ENCODE measurements at regions not wholly inside any gene's neighbourhood (a gene's known extent, or its start where the extent isn't known, plus 50 kb on each side); places are given as distances from the start of the nearest gene placed in this dataset.
"Not testable (repeated sequence)": the region's sequence is repeated elsewhere in the genome, so short reads cannot be mapped to it uniquely, and the experiment has no call there.

DNA sequence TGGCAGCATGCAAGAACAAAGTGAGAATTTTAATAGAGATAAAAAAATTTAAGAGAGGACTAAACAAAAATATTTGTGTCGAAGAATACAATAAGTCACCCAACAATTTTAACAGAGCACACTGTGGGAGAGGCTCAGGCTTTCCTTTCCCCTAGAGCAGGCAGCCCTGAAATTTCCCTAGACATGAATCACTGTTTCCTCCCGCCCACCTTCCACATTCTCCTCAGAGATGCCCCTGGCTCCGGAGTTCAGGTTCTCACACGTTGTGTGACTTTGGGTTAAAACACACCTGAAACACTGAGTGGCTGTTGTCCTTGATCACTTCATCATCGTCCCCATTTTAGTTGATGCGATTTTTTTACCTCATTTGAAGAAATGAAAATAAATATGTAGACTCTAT is 1231.1 kb downstream of the TMEM121 start:
- not testable (repeated sequence) for DNase-seq (ENCODE audit: low read depth in 2 of 2)

DNA sequence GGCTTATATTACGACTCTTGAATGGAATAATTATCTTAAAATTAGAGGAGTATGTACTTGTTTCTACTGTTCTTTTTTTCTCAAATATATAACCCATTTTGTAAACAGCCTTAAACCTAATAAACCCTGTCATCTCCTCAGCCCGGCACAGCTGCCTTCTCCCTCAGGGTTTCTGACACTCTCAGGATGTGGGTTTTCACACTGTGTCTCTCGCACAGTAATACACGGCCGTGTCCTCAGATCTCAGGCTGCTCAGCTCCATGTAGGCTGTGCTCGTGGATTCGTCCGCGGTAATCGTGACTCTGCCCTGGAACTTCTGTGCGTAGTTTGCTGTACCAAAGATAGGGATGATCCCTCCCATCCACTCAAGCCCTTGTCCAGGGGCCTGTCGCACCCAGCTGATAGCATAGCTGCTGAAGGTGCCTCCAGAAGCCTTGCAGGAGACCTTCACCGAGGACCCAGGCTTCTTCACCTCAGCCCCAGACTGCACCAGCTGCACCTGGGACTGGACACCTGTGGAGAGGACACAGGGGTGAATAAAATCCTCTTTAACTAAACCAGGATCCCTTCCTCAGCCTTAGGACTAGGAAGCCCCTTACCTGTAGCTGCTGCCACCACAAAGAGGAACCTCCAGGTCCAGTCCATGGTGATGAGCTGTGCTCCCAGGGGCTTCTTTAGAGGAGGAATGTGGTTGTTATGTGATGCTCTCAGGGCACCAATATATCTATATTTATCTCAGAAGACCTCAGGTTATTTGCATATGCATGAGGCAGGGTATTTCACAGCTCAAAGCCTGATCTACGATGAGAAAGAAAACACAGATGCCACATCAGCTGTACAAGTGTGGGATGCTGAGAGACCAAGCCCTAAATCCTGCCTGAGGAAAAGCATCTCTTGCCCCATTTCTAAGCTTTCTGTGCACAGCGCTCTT is 1235.8 kb downstream of the TMEM121 start:
- not testable (repeated sequence) for DNase-seq (ENCODE audit: low read depth in 2 of 2)

DNA sequence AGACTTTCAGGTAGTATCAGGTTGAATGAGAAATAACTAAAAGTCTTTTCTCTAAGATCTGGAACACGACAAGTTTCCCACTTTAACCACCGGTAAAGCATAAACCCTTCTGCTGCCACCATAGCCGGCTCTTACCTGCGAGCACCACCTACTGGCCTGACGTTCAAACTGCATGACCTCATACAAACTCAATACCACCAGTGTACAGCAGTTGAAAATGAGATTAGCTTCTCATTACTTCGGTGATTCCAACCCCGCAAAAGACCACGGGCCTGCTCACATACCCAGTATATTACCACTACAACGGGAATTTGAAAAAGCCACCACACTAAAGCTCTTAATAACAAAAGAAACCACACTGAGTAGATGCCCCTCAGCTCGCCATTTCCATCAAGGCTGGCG is 1238.6 kb downstream of the TMEM121 start:
- not testable (repeated sequence) for DNase-seq (ENCODE audit: low read depth in 2 of 2)

DNA sequence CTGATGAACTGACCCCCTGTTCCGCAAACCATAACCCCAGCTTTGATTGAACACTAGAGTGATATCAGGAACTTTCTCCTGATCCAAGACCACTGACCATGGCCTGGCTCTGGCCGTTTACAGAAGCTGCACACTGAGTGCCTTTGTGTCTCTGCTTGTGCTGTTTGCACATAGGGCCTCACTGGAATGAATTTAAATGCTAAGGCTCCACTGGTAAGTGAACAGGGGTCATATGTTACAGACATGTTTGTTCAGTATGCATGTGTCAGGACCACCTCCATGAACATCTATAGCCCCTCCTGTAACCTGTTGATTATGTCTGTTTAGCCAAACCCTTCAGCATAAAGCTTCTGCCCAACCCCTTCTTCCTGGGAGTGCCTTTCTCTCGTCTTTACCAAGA is 1239.8 kb downstream of the TMEM121 start:
- no peak for DNase-seq (ENCODE audit: low read depth in 2 of 2)

DNA sequence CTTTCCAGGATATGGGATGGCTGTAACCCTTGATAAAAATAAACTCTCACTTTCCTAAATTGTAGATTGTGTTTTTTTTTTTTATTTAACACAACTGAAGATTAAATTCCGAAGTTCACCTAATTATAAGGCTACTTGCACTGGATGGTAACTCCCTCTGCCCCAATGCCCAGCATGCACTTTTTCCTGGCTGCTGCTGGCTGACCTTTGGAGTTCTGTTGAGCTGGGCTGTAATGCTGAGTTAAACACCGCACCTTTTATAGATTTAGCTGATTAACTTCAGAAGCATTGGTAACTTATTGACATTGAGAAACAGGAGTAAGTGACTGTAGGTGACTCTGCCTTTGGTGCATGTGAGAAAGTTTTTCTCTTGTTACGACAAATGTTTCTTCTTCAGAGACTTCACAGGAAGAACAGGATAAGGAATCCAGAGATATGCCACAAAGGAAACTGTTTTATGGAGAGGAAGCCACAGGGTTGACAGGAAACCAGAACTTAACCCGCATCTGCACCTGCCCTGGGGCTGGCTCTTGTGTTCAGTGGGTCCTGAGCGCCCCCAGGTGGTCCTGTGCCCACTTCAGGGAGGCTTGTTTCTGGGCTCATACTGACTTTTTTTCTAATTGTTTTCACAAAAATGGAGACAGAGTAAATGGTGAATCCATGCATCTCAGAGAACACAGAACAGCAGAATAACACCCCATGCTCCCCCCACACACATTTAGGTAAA is 1240.3 kb downstream of the TMEM121 start:
- peak in 1 of 2 donors; percentile 57 for DNase-seq (ENCODE audit: low read depth in 2 of 2)

DNA sequence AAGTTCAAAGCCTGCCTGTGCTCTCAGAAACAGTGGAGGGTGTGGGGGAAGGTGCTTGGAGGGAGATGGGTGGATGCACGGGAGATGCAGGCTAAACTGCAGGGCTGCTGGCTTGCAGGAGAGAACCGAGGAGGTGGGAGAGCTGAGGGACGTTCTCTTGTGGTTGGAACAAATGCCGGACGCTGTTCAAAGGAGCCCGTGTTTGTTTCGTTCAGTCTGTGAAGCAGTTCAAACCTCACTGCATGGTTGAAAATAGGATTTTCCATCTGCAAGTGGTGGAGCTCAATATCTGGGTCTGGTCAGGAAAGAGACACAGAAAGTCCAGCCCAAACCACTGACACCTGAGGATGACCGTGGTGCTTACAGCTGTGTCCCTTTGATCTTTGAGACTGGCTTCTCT is 1241.8 kb downstream of the TMEM121 start:
- DNase-seq (ENCODE audit: low read depth in 2 of 2) = not testable (repeated sequence)

DNA sequence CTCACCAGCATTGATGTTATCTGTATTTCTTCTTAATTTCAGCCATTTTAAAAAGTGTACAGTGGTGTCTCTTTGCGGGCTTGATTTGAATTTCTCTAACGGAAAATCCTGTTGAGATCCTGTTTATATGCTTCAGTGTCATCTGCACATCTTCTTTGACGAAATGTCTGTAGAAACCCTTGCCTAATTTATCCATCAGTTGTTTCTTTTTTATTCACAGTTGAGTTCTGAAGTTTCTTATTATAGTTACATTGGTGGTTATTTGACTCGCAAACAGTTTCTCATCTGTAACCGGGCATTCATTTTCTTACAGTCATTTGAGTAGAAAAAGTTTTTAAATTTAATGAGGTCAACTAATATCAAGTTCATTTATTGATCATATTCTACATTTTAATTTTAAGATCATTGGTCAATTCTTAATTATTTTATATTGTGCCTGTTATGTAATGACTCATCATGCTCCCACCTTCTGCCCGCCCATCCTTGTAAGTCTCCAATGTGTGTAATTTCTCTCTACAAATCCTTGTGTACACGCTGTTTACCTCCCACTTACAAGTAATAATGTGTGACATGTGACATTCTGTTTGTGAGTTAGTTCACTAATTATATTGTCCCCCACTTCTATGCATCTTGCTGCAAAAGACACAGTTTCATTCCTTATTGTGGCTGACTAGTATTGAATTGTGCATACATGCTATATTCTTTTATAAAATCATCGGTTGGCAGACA is 1242.8 kb downstream of the TMEM121 start:
- not testable (repeated sequence) for DNase-seq (ENCODE audit: low read depth in 2 of 2)

DNA sequence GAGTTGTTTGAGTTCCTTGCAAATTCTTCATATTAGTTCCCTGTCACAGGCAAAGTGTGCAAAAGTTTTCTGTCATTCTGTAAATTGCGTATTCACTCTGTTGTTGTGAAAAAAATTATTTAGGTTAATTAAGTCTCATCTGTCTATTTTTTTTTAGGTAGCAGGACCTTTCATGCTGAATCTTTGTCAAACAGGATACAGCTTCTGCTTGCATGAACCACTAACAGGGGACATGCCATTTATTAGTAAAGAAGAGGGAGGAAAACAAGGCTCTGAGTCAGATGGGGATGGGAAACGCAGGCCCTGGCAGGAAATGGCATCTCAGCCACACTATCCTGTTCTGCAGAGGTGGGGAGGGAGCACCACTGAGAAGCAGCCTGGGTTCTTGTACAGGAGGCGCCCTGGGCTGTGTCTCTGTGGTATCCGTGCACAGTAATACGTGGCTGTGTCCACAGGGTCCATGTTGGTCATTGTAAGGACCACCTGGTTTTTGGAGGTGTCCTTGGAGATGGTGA is 1243.8 kb downstream of the TMEM121 start:
- DNase-seq (ENCODE audit: low read depth in 2 of 2) = not testable (repeated sequence)

DNA sequence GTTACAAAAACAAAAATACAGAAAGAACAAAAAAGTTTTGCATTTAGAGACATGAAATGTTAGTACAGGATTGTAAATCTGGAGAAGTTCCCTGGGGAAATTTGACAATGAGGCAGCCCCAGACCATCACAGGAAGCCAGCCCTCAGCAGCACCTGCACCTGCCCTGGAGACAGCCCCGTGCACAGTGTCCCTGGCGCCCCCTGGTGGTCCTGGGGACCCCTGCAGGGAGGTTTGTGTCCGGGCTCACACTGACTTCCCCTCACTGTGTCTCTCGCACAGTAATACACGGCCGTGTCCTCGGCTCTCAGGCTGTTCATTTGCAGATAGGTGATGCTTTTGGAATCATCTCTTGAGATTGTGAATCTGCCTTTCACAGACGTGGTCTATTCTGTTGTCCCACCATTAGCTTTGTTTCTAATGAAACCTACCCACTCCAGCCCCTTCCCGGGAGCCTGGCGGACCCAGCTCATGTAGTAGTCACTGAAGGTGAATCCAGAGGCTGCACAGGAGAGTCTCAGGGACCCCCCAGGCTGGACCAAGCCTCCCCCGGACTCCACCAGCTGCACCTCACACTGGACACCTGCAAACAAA is 1248.6 kb downstream of the TMEM121 start:
- peak; percentile 57 for DNase-seq (ENCODE audit: low read depth in 2 of 2)

DNA sequence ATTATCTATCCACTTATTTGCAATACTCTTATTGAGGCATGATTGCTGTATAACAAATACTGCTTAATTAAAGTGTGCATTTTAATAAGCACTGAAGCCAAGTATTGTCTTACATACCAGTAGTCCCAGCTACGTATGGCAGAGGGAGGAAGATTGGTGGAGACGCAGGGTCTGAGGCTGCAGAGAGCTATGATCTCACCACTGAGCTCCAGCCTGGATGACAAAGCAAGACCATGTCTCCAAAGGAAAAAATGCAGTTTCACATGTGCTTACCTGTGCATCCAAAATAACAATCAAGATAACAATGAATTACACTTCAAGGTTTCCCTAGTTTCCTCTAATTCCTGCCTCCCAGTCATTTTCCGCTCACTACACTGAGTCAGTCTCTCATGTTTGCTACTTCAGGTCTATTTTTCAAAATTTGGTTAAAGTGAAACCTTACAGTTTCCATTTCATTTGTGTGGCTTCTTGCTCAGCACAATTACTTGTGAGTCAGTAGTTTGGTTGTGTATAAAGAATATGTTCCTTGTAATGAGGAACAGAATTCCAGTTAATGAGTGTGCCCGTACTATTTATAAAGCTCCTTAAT is 1250.1 kb downstream of the TMEM121 start:
- no peak for DNase-seq (ENCODE audit: low read depth in 2 of 2)

DNA sequence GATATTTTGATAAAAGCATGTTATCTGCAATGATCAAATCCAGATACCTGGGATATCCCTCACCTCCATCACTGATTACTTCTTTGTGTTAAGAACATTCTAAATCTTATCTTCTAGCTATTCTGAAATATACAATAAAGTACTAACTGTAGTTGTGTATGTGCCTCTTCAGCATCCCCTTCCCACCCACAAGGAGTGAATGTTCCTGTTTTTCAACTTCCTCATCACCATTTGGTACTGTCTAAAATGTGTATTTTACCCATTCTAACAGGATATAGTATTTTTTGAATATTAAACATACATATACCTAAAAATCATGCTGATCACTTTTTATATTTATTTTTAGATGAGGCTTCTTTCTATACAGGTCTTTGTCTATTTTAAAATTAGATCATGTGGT is 1252.6 kb downstream of the TMEM121 start:
- DNase-seq (ENCODE audit: low read depth in 2 of 2) = no peak

DNA sequence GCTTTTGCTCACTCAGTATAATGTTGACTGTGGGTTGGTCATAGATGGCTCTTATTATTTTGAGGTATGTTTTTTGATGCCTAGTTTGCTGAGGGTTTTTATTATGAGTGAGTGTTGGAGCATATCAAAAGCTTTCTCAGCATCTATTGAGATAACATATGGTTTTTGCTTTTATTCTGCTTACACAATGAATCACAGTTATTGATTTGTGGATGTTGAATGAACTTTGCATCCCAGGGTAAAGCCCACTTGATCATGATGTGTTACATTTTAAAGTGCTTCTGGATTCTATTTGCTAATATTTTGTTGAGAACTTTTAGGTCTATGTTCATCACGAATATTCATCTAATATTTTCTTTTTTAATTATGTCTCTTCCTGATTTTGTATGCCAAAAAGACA is 1260.3 kb downstream of the TMEM121 start:
- no peak for DNase-seq (ENCODE audit: low read depth in 2 of 2)

DNA sequence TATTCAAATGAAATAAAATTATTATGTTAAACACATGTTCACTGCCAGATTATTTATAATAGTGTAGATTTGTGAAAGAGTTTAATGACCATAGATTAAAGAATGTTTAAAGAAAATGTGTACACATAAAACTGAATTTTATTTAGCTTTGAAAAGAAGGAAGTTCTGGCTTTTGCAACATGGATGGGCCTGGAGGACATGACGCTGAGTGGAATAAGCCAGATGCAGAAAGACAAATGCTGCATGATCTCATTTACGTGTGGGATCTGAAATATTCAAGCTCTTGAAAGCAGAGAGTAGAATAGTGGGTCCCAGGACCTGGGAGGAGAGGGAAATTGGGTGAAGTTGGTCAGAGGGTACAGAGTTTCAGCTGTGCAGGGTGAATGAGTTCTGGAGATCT is 1261.2 kb downstream of the TMEM121 start:
- no peak for DNase-seq (ENCODE audit: low read depth in 2 of 2)

DNA sequence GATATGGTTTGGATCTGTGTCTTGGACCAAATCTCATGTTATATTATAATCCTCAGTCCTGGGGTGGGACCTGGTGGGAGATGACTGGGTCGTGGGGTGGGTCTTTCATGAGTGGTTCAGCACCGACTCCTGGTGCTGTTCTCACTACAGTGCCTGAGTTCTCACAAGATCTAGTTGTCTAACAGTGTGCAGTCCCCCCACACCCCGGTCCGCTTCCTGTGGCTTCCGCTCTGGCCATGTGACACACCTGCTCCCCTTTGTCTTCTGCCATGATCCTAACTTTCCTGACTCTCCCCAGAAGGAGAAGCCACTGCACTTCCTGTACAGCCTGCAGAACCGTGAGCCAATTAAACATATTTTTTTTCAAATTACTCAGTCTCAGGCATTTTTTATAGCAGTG is 1262.2 kb downstream of the TMEM121 start:
- no peak for DNase-seq (ENCODE audit: low read depth in 2 of 2)

DNA sequence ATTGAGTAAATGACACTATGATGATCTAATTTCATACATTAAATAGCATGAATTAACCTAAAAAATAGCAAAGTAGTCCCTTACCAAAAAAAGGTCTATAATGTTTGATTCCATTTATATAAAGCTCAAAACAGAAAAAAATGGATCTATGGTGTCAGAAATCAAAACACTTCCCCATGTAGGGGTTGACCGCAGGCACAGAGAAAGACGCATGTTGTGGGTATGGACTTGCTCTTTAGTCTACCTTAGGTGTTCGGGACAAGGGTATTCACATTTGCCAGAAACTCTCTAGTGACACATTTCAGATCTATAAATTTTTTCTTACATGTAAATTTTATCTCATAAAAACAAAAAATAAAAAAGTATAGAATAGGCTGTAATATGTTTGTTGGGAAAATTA is 1262.9 kb downstream of the TMEM121 start:
- DNase-seq (ENCODE audit: low read depth in 2 of 2) = no peak

DNA sequence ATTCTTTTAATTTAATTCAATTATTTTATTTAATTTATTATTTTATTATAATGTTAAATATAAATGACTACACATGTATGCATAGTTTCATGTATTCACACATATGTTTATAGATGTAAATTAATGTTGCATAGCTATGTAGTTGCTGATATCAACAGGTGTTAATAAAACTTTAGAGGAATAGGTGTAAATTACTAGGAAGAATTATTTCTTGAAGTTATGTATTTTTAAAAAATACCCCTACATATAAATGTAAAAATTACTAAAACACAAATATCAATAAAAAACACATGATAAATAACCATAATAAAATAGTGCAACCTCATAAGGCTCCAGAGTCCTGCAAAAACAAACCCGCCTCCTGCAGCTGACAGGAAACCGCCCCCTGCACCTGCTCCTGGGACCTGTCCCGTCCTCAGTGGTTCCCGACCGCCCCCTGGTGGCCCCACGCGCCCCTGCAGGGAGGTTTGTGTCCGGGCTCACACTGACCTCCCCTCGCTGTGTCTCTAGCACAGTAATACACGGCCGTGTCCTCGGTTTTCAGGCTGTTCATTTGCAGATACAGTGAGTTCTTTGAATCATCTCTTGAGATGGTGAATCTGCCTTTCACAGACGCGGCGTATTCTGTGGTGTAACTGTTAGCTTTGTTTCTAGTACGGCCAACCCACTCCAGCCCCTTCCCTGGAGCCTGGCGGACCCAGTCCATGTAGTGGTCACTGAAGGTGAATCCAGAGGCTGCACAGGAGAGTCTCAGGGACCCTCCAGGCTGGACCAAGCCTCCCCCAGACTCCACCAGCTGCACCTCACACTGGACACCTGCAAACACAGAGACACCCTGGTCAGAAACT is 1264.0 kb downstream of the TMEM121 start:
- DNase-seq (ENCODE audit: low read depth in 2 of 2) = peak; percentile 42 to 56

DNA sequence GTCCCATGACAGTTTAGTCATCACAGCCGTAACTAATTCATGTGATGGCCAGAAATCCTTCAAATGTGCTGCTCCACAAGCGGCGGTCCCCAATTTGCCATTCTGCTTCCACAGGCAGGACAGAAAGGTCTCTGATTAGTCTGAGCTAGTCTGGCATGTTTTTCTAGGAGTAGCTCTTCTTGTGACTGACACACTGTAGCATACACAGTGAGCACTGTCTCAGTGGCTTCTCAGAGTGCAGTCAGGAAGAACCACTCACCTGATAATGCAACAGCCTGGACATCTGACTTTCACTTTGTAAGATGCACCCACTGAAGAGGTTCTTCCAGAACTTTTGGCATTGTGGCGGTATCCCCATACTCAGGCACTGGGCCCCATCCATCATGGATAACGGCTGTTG is 1266.2 kb downstream of the TMEM121 start:
- no peak for DNase-seq (ENCODE audit: low read depth in 2 of 2)

DNA sequence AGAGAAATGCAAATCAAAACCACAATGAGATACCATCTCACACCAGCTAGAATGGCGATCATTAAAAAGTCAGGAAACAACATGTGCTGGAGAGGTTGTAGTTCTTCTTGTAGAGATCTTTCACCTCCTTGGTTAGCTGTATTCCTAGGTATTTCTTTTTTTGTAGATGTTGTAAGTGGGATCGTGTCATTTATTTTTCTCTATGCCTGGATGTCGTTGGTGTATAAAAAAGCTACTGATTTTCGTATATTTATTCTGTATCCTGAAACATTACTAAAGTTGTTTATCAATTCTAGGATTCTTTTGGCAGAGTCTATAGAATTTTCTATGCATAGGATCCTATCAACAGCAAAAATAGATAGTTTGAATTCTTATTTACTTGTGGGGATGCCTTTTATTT is 1271.8 kb downstream of the TMEM121 start:
- not testable (repeated sequence) for DNase-seq (ENCODE audit: low read depth in 2 of 2)

DNA sequence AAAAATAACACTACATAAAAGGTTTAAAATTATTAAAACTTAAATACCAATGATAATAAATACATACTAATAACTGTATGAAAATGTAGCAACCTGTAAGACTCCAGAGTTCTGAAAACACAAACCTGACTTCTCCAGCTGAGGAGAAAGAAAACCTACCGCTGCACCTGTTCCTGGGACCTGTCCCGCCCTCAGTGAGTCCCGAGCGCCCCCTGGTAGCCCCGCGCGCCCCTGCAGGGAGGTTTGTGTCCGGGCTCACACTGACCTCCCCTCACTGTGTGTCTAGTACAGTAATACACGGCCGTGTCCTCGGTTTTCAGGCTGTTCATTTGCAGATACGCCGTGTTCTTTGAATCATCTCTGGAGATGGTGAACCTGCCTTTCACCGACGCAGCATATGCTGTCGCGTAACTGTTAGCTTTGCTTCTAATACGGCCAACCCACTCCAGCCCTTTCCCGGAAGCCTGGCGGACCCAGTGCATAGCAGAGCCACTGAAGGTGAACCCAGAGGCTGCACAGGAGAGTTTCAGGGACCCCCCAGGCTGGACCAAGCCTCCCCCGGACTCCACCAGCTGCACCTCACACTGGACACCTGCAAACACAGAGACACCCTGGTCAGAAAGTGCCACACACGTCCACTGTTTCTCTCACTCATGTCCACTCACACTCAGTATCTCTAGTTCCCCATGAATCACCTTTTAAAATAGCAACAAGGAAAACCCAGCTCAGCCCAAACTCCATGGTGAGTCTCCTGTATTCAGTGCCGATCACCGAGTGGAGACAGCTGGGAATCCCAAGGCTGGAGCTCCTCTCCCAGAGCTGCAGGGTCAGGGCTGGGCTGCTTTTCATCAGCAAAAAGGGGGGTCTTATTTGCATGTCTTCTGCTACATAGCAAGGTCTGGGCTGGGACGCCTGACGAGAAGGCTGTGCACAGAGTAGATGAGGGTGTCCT is 1276.3 kb downstream of the TMEM121 start:
- DNase-seq (ENCODE audit: low read depth in 2 of 2) = no peak

All from stimulated activated CD8-positive, alpha-beta memory T cell treated with anti-CD3 and anti-CD28 coated beads, Interleukin-7, amount 100 ng/mL, for 4 hours (primary cell).